ENCODE measurements at regions not wholly inside any gene's neighbourhood (a gene's known extent, or its start where the extent isn't known, plus 50 kb on each side); places are given as distances from the start of the nearest gene placed in this dataset.
"Not testable (repeated sequence)": the region's sequence is repeated elsewhere in the genome, so short reads cannot be mapped to it uniquely, and the experiment has no call there.

DNA sequence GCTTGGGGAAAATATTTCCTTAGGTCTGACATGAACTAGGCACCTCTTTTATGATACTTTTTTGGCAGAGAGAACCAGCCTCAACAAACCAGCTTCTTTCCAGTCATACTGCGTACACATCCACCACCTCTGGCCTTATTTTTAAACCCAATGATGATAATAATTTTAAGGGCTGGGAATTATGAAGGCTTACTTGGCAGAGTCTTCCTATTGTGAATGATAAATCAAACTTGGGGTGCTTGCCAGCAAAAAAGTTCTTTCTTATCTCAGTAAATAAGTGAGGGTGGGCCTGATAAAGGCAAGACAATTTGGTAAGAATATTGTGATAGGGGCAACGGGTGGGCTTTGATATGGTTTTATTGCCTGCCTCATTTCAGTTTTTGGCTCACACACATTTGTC is 1230.2 kb upstream of the ZEB2 start:
- DNase-seq, result no peak

DNA sequence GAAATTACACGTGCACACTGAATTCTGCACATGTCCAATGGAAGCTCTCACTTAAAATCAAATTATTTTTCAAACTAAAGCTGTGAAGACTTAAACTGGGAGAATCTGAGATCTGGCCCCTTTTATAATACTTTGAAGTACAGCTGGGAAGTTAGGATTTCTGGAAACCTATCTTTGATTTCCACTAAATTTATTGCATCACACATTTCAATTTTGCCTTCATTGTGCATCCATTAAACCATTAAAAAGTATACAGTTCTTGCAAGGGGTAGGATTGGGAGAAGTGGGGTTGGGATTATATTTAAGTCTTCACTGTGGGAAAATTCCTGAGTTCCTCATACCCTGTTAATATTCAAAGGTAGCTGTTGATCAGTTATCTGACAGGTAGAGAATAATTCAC is 1229.6 kb upstream of the ZEB2 start:
- DNase-seq, result no peak

DNA sequence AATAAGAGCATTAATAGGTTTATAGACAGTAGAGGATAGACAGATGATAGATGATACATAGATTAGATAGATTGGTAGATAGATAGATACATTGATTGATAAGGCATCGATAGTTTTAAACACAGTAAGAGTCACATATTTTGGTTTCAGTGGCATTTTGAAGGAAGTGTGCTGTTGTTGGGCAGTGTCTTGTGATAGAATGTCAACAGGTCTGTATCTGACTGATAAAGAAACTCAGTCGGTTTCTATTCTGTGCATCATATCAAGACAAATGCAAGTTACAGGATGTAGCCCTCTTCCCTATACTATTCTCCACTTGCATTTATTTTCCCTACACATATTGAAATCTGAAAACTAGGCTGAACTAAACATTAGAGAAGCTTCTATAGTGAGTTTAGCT is 1229.0 kb upstream of the ZEB2 start:
- no peak for DNase-seq

DNA sequence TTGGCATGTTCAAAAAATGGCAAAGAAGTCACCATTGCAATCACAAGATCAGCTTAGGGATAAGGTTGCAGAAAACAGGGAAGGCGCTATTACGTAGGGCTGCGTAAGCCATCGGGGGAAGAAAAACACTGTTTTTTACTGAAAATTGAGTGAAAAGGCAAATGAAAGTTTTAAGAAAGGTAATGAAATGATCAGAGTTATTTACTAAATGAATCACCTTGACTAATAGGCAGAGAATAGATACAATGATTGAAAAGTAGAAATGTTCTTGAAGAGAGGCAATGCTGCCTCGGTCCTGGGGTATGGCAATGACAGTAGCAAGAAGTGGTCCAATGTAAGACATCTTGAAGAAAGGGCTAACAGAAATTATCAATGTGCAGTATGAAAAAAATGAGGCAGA is 1227.8 kb upstream of the ZEB2 start:
- no peak for DNase-seq

DNA sequence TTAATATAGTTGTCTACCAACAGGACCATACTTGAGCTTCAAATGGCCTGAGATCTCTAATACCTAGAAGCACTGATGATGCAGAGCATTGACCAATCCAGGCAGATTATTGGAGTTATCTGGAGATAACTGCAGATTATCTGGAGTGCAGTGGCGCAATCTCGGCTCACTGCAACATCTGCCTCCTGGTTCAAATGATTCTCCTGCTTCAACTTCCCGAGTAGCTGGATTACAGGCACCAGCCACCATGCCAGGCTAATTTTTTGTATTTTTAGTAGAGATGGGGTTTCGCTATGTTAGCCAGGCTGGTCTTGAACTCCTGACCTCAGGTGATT is 1225.4 kb upstream of the ZEB2 start:
- not testable (repeated sequence) for DNase-seq

DNA sequence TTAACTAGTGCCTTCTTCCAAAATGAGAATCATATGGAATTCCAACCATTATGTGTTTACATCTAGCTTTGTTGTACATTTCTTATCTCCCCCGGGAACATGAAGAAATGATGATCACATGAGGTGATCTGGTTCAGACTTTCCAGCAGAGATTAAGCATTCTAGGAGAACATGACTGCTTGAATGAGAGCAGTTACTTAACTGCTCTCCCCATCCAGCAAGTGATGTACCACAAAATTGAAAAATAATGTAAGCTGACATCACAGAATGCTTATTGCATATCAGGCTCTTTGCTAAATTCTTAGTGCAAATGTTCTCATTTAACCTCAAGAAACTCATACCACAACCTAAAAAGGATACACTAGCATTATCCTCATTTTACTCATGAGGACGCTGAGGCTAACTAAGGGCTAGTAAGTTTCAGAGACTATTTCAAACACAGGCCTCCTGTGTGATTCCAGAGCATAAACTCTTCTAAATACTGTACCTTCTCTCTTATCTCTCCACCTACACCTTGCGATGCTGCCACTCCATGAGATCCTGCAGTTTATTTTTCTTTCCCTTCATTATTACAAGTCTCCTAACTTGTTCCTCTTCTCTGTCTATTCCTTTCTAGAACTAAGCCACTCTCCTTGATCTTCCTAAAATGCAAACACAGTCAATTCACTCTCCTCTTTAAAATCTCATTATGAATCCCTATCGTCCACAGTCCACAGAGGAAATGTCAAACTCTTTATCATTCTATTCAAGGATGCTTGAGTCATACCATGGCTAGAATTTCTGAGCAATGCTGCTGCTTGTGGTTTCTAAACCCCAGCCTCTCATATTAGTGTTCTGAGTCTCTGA is 1224.8 kb upstream of the ZEB2 start:
- no peak for DNase-seq

DNA sequence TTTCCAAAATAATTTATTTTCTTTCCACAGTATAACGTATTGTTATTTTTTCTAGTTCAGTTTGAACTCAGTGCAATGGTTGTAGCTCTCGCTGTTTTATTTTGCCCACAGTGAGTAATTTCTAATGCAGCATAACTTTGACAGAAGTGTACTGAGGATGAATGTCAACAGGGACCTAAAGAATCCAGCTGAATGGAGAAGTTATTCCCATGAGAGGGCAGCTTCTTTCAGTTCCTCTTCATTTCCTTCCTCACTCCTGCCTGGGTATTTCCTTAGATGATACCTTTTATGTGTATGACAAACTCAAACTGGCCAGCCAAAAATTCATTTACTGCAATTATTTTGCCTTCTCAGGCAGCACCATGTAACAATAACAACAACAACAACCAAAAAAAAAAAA is 1223.1 kb upstream of the ZEB2 start:
- no peak for DNase-seq

DNA sequence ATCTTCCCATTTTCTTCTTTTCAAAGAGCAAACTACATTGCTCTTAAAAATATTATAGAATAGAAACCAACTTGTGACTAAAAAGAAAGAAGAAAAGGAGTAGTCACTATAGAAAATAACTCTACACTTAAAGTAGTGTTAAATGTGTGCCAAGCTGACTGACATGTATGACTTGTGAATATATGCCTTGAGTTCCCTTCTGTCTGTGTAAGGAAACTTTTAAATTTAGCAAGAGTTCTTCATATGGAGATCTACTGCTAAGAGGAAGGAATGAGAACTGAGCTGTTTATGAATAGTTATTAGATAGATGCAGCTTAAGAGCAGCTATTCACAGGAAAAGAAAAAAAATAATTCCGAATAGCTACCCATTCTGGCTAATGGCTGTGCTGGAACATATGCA is 1221.7 kb upstream of the ZEB2 start:
- no peak for DNase-seq

DNA sequence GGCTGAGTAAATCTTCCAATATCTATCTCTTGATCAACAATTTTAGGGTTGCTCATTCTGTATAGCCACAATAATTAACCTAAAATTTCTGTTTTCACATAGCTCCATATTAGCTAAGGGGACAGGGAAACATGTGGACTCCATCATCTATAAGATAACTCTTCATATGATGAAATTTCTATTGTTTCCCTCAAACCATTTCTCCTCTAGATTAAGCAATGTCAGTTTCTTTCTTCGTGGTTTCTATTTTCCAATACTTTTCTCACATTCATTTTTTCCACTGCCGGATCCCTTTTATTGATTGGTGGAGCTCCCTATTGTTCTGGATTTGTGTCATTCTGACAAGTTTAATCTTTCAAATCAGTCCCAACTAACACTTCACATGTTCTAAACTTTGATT is 1221.3 kb upstream of the ZEB2 start:
- no peak for DNase-seq

DNA sequence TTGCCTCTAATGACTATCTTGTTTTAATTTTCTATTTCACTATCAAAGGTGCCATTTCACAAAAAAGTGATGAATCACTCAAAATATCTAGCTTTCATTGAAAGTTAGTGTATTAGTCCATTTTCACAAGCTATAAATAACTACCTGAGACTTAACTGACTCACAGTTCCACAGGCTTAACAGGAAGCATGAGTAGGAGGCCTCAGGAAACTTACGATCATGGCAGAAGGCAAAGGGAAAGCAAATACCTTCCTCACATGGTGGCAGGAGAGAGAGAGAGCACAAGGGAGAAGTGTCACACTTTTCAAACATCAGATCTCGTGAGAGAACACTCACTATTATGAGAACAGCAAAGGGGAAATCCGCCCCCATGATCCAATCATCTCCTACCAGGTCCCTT is 1220.4 kb upstream of the ZEB2 start:
- DNase-seq, result no peak

DNA sequence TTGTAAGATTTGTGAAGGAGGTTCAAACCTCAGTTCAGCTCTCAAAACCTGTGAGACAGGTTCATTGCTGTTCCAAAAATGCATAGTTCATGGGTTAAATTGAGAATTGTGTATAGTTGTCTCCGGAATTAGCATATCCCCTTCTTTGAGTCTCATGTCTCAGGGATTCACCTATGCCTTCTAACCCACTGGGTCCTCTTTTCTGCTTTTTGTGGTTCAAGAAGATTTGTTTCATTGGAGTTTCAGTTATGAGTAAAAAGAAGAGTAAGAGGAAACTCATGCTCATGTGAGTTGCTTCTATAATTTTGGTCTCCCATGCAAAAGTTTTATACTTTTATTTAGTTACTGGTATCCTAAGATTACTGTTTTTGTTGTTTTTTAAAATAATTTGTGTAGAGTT is 1219.8 kb upstream of the ZEB2 start:
- DNase-seq, result no peak

DNA sequence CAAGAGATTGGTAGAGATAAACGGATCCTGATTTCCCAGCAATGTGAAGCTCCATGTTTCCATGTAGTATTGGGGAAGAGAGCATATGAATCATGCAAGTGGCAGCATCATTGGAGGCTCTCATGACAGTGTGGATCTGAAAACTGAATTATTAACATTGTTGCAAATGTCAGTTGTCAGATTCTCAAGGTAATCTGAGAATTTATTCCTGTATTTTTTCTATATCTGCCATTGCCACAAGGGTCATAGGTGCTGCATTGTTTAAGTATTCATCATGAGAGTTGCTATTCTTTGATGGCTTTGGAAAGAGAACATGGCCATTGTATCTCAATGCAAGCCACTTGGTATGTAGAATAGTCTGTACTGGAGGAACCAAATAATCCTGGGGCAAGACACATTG is 1217.0 kb upstream of the ZEB2 start:
- no peak for DNase-seq

DNA sequence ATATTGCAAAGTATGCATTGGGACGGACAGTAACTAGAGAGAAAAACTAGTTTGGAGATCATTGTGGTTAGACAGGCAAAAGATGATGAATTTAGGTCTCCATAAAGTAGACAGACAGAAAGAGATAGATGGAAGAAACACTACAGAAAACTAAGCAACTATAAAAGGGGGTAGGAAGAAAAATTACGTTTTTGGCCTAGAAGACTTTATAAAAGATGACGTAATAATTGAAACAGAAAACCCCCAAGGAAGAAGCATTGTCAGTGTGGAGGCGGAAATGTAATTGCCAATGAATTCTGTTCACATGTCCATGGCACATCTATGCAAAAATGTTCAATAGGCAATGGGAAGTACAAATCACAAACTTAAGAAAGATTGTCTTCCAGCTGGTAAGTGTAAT is 1211.5 kb upstream of the ZEB2 start:
- no peak for DNase-seq

DNA sequence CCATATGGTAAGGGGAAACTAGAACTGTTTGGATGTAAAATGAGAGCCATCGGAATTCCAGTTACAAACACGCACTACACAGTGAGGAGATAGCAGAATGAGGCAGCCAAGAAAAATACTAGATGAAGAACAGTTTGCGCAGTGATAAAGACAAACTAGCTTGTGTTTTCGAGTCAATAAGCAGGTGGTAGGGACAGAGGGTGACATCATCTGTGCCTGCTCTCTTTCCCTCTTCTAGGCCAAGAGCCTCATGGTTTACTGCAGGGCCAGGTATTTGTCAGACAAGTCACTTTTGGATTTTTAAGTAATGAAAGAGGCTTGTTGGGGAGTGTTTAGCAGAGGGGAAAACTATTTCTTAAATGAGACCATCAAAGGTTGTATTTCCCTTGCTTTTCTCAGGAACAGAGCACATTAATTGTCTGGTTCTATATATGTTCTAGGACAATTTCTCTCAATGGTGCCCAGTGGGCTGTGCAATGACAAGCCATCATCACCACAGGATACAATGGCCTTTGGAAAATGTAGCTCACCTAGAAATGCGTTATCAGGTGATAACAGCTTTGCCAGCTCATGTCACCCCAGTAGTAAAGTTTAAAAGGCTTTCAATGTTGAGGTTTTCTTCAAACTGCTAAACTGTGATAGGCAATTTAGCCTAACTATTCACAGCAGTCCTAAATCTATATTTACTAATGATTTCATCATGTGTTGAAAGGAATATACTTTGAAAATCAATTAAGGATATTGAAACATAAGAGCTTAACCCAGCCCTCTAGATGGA is 1210.3 kb upstream of the ZEB2 start:
- DNase-seq, result peak; percentile 44

DNA sequence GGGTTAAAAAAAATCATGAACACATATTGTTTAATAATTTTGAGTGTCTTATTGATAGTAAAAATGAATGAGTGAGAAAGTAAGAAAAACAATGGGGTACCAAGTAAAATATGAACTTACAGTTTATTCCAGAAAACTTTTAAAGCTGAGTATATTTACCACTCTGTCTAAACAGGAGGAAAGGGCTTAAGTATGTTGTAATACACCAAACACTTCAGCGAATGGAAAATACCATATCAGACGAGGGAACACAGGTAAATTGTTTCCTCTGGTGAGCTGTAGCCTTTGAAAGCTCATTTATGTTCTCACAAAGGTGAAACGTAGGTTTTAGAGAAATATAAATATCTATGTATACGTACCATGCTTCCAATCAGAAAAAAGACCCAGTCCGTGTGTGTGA is 1209.6 kb upstream of the ZEB2 start:
- DNase-seq, result no peak

DNA sequence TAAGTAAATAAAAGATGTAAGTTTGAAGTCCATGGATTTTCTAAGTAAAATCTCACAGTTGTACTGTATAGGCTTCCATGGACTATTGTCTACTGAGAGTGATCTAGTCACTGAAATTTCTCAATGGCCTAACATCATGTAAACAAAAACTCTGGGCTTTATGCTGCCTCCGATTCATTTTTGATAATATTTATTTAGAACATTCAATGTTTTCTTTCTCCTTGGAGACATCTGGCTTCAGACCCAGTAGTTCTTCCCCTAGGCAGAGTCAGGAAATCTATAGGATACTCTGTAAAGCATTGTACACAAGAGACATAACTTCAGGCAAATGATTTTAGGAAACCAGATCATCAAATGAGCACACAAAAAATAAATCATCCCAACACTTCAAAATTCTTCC is 1208.6 kb upstream of the ZEB2 start:
- no peak for DNase-seq

DNA sequence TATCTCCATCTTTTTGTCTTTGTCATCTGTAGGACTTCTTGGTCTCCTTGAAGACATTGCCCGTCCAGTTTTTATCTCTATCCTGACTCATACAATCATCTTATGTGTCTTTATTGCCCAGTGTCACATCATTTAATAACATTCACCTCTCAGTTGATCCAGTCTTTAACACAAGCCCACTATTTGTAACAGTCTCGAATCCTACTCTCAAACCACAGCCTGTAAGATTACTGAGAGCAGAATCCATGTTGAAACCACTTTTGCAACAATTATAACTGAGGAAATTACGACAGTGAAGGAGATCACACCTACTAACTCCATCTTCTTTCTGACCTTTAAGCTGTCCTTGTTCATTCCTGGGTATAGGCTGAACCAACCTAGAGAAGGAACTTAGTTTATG is 1206.0 kb upstream of the ZEB2 start:
- no peak for DNase-seq

DNA sequence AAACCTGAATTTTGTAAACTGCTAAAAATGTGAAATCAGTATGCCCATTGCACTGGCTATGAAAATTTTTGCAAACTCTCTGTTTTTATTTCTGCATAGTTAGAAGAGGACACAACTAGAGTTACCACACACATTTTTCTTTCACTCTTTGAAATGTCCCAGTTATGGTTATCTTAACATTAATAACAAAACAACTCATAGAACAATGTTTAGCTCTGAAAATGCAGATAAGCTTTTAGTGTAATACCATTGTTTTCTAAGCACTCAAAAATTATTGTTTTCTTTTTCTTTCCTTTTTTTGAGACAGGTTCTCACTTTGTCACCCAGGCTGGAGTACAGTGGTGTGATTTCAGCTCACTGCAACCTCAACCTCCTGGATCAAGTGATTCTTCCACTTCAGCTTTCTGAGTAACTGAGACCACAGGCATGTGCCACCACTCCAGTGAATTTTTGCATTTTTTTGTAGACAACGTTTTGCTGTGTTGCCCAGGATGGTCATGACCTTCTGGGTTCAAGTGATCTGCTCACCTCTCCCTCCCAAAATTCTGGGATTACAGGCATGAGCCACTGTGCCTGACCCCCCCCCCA is 1204.5 kb upstream of the ZEB2 start:
- no peak for DNase-seq

DNA sequence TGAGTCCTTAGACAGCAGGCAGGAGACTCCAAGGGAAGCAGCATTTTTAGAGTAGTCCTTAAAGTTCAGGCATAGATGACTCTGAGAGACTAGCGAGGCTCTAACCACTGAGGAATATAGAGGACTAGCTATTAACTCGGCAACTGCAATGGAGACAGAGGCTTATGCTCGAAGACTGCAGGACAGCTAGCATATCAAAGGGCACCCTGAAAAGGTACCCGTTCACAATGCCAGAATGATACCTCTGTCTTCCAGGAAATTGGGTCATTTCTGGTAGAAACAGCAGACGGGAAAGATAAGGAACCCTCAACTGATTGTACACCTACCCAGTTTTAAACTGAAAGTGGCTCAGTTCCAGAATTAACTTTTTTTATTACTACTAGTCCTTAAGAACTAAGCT is 1204.0 kb upstream of the ZEB2 start:
- DNase-seq, result no peak

DNA sequence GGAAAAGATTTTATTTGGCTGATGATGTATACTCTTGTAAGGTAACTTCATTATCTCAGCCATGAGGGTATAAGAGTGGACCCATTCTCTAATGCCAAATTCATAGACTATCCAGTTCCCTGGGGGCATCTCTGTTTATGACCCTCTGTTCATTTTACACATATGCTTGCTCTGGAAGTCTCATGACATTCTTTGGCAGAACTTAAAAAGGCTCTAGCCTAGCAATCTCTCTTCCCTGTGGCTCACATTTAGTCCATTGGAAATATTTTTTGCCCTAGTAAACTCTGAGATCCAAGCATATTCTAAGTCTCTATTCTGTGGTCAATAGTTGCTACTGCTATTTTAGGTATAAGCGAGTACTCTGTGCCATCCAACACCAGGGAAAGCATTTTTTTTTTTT is 1201.8 kb upstream of the ZEB2 start:
- DNase-seq, result no peak

DNA sequence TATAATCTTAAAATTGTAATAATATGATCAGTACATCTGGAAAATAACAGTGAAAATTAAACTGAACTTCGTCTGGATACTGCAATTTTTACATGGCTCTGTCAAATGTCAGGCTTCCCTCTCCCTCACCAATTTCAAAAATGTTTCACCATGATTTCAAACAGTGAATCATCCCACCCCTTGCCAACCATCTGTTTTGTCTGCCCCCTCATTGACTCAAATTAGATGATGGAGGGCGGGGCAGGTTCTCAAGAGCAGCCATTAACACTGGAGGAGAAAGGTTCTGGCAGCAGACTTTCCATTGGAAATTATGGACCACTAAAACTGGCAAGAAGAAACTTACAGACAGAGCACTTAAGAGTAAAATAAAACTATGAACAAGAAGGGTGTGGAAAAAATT is 1195.7 kb upstream of the ZEB2 start:
- no peak for DNase-seq

DNA sequence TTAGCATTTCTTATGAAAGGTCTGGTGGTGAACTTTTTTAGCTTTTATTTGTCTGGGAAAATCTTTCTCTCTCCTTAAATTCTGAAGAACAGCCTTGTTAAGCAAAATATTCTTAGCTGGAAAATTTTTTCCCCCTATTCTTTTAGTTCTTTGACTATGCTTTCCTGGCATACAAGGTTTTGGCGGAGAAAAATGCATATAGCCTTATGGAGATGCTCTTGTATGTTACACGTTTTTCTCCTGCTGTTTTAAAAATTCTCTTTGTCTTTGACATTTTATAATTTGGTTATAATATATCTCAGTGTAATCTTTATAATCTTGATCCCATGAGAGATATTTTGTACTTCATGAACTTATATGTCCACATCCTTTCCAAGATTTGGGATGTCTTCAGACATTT is 1190.4 kb upstream of the ZEB2 start:
- DNase-seq, result no peak

DNA sequence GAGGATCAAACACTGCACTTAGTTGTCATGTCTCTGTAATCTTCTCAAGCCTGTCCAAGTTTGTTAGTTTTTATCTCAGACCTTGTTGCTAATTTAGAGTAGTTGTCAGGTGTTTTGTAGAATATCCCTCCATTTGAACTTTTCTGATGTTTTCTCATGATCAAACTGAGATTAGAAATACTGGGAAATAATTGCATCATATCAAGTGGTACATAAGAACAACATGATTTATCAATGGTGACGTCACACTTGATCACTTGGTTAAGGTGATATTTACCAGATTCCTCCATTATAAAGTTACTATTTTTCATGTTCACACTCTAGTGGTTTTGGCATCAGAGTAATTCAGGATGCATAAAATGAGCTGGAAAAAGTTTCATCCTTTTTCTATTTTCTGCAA is 1182.4 kb upstream of the ZEB2 start:
- DNase-seq, result no peak

DNA sequence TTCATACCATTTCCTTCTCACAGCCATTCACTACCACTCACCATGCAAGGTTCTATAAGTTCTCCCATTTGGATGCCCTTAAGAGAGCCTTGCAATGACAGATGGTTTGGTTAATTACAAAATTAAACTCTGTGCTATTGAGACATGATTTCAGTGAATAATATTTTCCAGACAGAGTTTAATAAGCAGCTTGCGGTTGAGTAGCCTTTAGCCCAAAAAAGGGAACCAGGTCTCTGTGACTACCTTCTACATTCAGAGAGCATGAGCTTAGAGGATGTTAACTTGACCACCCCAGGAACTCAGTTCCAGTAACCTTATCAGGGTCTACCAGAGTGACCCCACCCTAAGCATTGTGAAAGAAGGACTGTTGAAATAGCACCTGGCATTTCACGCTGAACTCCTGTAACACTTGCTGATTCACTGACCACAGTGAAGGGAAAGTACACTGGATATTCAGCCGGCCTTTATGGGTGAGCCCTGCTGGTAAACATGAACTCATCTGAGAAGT is 1173.1 kb upstream of the ZEB2 start:
- peak; percentile 57 for DNase-seq
